ENCODE measurements at regions not wholly inside any gene's neighbourhood (a gene's known extent, or its start where the extent isn't known, plus 50 kb on each side); places are given as distances from the start of the nearest gene placed in this dataset.

DNA sequence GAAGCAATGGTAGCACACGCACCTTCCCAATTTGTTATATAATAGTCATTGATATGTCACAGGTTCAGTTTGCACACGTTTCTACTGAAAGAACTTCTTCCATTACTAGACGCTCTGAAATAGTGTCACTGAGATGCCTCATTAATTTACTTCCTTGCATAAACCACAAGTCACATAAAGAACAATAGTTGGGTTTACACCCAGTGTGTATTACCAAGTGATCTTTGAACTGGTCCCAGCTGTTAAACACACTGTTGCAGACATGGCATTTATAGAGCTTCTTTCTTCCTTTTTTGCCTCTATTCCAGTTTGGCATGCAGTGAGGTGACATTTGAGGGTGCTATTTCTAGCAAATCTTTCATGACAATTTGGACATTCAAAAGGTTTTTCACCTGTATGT, 245.3 kb downstream of the EPM2A start:
- TF ChIP-seq, protein P1, sequence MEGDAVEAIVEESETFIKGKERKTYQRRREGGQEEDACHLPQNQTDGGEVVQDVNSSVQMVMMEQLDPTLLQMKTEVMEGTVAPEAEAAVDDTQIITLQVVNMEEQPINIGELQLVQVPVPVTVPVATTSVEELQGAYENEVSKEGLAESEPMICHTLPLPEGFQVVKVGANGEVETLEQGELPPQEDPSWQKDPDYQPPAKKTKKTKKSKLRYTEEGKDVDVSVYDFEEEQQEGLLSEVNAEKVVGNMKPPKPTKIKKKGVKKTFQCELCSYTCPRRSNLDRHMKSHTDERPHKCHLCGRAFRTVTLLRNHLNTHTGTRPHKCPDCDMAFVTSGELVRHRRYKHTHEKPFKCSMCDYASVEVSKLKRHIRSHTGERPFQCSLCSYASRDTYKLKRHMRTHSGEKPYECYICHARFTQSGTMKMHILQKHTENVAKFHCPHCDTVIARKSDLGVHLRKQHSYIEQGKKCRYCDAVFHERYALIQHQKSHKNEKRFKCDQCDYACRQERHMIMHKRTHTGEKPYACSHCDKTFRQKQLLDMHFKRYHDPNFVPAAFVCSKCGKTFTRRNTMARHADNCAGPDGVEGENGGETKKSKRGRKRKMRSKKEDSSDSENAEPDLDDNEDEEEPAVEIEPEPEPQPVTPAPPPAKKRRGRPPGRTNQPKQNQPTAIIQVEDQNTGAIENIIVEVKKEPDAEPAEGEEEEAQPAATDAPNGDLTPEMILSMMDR (IDR thresholded peaks at IDR 0.05; ENCODE audit: low read length) = no peak
- no peak for TF ChIP-seq EZH2 (IDR thresholded peaks at IDR 0.05; ENCODE audit: borderline replicate concordance, low read length)

All from OCI-LY1 (cell line).